ENCODE measurements at regions not wholly inside any gene's neighbourhood (a gene's known extent, or its start where the extent isn't known, plus 50 kb on each side); places are given as distances from the start of the nearest gene placed in this dataset.

DNA sequence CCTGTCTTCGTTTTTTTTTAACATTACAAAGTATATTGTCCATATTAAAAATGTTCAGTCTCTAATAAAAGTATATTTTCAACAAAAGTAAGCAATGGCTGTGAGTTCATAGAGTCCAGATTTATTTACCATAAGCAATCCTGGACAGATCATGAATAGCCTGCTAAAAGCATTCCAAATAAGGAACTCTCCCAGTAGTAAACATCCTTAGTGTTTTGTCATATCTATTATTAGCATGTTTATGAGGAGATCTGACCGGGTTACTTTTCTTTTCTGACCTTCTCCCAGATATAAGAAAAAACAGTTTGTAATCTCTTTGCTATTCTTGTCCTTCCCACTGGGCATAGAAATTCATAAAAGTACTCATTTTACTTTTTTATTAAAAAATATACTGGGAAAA, 403.9 kb upstream of the ANO3 start:
- no peak overlapping the region for H3K27ac ChIP-seq
- no peaks in the 10 kb centered on the region for H3K4me1 ChIP-seq
- H3K27me3 ChIP-seq = no peaks in the 10 kb centered on the region
- H3K4me3 ChIP-seq = no peak overlapping the region
- no peak overlapping the region for H3K4me2 ChIP-seq
- no peak for TF ChIP-seq Cebpa-rat (IDR thresholded peaks at IDR 0.05)
- H4K20me1 ChIP-seq = no peaks in the 10 kb centered on the region
- no peaks in the 10 kb centered on the region for H3K36me3 ChIP-seq
- H3K9ac ChIP-seq = no peak overlapping the region
- H3K9me3 ChIP-seq (replicated peaks in 1 of 11) = peaks cover 5 to 13% (median 7%) of the 10 kb centered on the region in 11 experiments; a peak in 19 of 22 replicates

DNA sequence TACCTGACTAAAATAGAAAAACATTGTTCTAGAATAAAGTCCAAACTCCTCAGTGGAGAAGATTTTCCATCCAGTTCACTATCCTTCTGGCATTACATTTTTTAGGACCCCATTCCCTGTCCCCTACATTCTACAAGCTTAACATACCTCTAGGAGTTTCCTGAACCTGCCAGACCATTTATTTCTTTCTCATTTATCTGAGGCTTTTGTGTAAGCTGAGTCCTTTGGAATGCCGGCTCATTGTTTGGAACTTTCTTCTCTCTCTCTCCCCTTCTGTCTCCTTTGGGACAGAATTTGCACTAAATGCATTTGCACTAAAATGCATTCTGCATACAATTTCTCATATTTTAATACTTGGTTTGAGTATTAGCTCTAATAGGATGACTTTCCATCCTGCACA, 393.0 kb upstream of the ANO3 start:
- Histone ChIP-seq H3K9me3 (replicated peaks in 1 of 11) (peaks cover 0 to 7% (median 0%) of the 10 kb centered on the region in 11 experiments; a peak in 3 of 22 replicates), H3K4me2 (no peak overlapping the region), H3K4me3 (no peak overlapping the region), H3K27me3 (no peaks in the 10 kb centered on the region), H3K27ac (no peak overlapping the region), H4K20me1 (no peaks in the 10 kb centered on the region; a peak in 1 of 22 replicates), H3K9ac (no peak overlapping the region), H3K4me1 (no peaks in the 10 kb centered on the region), H3K36me3 (no peaks in the 10 kb centered on the region)
- no peak for TF ChIP-seq Cebpa-rat (IDR thresholded peaks at IDR 0.05)

DNA sequence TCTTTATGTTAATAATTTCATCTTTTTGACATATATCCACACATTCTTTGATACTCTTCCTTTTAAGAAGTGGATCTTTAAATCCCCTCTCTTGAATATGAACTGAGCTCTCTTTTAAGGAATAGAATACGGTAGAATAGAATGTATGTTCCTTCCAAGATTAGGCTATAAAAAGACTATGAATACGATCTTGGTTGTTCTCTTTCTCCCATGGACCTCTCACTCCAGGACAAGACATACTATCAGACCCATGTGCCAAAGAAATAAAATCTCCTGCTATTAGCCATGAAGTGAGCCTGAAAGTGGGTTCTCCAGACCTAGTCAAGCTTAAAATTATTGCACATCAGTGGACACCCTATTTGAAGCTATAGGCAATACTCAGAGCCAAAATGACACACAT, 392.2 kb upstream of the ANO3 start:
- Histone ChIP-seq H4K20me1 (no peaks in the 10 kb centered on the region; a peak in 1 of 22 replicates), H3K27me3 (no peaks in the 10 kb centered on the region), H3K36me3 (no peaks in the 10 kb centered on the region), H3K9me3 (replicated peaks in 1 of 11) (peaks cover 0 to 9% (median 0%) of the 10 kb centered on the region in 11 experiments; a peak in 4 of 22 replicates), H3K4me1 (no peaks in the 10 kb centered on the region), H3K27ac (no peak overlapping the region), H3K4me2 (no peak overlapping the region), H3K4me3 (no peak overlapping the region), H3K9ac (no peak overlapping the region)
- TF ChIP-seq Cebpa-rat (IDR thresholded peaks at IDR 0.05) = no peak

DNA sequence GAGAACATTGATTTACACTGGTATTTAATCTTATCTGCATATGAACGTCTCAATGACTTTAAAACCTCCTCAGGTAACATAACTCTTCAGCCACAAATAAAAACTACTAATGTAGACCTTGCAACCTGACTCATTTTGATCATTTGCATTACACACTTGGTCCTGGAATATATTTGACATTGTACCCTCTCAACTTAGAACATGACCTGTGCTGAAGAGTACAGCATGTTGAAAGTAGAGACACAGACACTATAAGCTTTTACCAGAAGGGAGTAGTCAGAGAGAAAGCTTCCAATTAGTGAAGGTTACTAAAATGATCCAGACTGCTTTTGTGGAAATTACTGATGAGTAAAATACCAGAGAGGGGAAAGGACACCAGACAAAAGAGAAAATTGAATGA, 390.6 kb upstream of the ANO3 start:
- no peaks in the 10 kb centered on the region for H3K27me3 ChIP-seq

DNA sequence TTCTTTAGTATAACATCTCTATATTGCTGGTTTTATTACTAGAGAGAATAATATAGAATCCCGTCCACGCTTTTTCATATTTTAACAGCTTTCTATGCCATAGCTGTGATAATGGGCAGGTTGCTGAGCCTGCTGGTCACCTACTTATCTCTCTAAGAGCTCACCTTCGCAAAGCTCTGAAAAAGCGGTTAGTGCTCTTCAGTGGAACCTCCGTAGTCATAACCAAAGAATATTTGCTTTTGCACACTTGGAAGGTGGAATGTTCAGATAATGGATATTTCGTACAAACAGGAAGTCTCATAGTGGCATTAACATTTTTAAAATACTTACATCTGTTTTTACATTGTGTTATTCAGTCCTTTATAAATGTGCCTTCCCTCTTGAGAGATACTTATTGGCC, 388.9 kb upstream of the ANO3 start:
- Histone ChIP-seq H3K4me3 (no peak overlapping the region), H3K27ac (no peak overlapping the region), H4K20me1 (no peaks in the 10 kb centered on the region; a peak in 1 of 22 replicates), H3K9ac (no peak overlapping the region), H3K36me3 (no peaks in the 10 kb centered on the region), H3K9me3 (replicated peaks in 1 of 11) (peaks cover 0 to 9% (median 0%) of the 10 kb centered on the region in 11 experiments; a peak in 4 of 22 replicates), H3K27me3 (no peaks in the 10 kb centered on the region), H3K4me2 (no peak overlapping the region), H3K4me1 (no peaks in the 10 kb centered on the region)
- no peak for TF ChIP-seq Cebpa-rat (IDR thresholded peaks at IDR 0.05)

More for the DNA sequence above, 390.6 kb upstream of the ANO3 start:
- no peak overlapping the region for H3K4me3 ChIP-seq
- no peak for TF ChIP-seq Cebpa-rat (IDR thresholded peaks at IDR 0.05)
- no peaks in the 10 kb centered on the region for H3K4me1 ChIP-seq
- no peaks in the 10 kb centered on the region for H3K36me3 ChIP-seq
- no peak overlapping the region for H3K27ac ChIP-seq
- no peak overlapping the region for H3K4me2 ChIP-seq
- no peak overlapping the region for H3K9ac ChIP-seq
- H4K20me1 ChIP-seq = no peaks in the 10 kb centered on the region; a peak in 1 of 22 replicates
- peaks cover 0 to 9% (median 0%) of the 10 kb centered on the region in 11 experiments; a peak in 4 of 22 replicates for H3K9me3 ChIP-seq (replicated peaks in 1 of 11)

DNA sequence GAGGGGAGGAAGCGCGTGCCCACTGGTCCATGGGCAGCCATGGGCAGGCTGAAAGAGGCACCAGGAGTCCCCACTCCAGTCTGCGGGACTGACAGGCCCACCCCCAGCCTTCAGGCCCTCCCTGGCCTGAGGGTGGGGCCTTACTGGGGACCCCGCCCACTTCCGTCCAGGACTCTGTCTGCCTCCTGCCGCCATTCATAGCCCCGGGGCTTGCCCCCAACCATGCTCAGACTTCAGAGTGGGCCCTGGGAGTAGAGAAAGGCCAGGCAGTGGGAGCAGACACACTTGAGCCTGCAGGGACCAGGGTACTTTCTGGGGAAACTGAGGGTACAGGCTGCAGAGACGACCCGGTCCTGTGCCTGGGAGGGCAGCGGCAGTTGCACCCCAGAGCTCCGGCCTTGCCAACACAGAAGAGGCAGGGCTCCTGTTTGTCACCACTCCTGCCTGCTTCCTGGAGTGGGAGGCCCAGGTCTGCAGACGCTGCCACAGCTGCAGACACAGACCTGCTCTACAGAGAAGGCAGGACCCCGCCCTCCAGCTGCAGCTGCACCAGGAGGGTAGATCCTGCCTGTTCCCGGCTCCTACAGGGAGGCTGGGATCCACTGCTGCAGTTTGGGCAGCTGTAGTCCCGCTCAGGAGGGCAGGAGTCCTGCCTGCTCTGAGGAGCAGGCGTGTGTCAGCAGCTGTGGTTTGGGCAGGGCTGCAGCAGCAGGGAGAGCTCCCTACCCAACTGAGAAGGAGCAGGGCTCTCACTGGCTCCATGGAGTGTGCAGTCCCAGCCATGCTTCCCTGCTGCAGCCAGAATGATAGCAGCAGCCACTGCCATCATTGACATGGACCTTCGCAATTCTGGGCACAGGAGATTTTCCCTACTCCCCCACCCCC, 387.9 kb upstream of the ANO3 start:
- H3K4me3 ChIP-seq = no peak overlapping the region
- H3K4me1 ChIP-seq = no peaks in the 10 kb centered on the region
- no peak overlapping the region for H3K4me2 ChIP-seq
- H3K36me3 ChIP-seq = no peaks in the 10 kb centered on the region
- no peak overlapping the region for H3K27ac ChIP-seq
- TF ChIP-seq Cebpa-rat (IDR thresholded peaks at IDR 0.05) = no peak
- H3K9me3 ChIP-seq (replicated peaks in 1 of 11) = peaks cover 0 to 9% (median 0%) of the 10 kb centered on the region in 11 experiments; a peak in 4 of 22 replicates
- H3K27me3 ChIP-seq = no peaks in the 10 kb centered on the region
- H4K20me1 ChIP-seq = no peaks in the 10 kb centered on the region; a peak in 1 of 22 replicates
- H3K9ac ChIP-seq = no peak overlapping the region

DNA sequence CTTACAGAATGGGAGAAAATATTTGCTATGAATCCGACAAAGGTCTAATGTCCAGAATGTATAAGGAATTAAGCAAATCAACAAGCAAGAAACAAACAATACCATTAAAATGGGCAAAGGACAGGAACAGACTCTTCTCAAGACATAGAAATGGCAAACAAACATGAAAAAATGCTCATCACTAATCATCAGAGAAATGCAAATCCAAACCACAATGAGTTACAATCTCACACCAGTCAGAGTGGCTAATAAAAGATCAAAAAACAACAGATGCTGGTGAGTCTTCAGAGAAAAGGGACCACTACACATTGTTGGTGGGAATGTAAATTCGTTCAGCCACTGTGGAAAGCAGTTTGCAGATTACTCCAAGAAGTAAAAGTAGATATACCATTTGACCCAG, 382.0 kb upstream of the ANO3 start:
- Histone ChIP-seq H3K9ac (no peak overlapping the region), H3K4me1 (0 out of 20 replicates have a peak, but pooled peaks cover 0 to 4% (median 0%) of the 10 kb centered on the region in 10 experiments), H4K20me1 (no peaks in the 10 kb centered on the region), H3K9me3 (replicated peaks in 1 of 11) (no peaks in the 10 kb centered on the region), H3K4me3 (no peak overlapping the region), H3K36me3 (no peaks in the 10 kb centered on the region), H3K27me3 (no peaks in the 10 kb centered on the region), H3K27ac (no peak overlapping the region), H3K4me2 (no peak overlapping the region)
- no peak for TF ChIP-seq Cebpa-rat (IDR thresholded peaks at IDR 0.05)

DNA sequence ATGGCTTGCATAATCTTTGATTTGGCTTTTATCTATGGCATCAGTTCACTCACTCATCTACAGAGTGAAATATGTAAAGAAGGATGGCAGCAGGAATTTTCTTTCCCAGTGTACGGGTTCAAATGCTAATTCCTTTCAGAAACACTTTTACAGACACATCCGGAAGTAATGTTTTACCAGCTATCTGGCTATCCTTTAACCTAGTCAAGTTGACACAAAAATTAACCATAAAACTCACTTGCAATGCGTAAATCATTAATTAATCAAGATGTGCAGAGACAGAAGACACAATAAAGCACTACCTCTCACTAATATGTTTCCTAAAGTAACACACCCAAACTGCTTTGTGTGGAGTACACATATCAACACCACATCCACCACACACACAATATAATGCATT, 378.9 kb upstream of the ANO3 start:
- H3K27ac ChIP-seq = no peak overlapping the region
- no peaks in the 10 kb centered on the region for H3K9me3 ChIP-seq (replicated peaks in 1 of 11)
- no peak overlapping the region for H3K4me3 ChIP-seq
- H3K9ac ChIP-seq = no peak overlapping the region
- no peaks in the 10 kb centered on the region for H3K27me3 ChIP-seq
- no peaks in the 10 kb centered on the region; a peak in 1 of 22 replicates for H4K20me1 ChIP-seq
- TF ChIP-seq Cebpa-rat (IDR thresholded peaks at IDR 0.05) = no peak
- no peaks in the 10 kb centered on the region for H3K36me3 ChIP-seq
- 0 out of 20 replicates have a peak, but pooled peaks cover 0 to 4% (median 0%) of the 10 kb centered on the region in 10 experiments for H3K4me1 ChIP-seq
- H3K4me2 ChIP-seq = no peak overlapping the region

DNA sequence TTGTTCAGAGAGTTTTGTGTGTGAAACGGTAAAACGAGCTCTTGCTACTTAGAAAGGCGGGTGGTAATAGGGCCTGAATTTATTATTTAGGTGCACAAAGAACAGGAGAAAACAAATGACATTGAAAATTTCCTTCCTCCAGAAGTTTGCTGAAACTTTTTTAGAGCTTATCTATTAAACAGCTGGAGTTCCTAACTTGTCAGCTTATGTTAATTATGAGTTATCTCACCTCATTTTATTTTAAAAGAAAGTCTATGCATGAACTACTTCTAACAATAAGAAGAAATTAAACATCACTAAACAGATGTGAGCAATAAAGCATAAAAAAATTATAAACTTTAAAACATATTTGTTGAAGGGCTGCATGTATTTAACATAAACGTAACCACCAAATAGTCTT, 373.9 kb upstream of the ANO3 start:
- no peaks in the 10 kb centered on the region for H3K36me3 ChIP-seq
- 0 out of 20 replicates have a peak, but pooled peaks cover 0 to 4% (median 0%) of the 10 kb centered on the region in 10 experiments for H3K4me1 ChIP-seq
- H3K27ac ChIP-seq = no peak overlapping the region
- H3K4me3 ChIP-seq = no peak overlapping the region
- no peak for TF ChIP-seq Cebpa-rat (IDR thresholded peaks at IDR 0.05)
- H3K27me3 ChIP-seq = no peaks in the 10 kb centered on the region
- no peaks in the 10 kb centered on the region for H3K9me3 ChIP-seq (replicated peaks in 1 of 11)
- H4K20me1 ChIP-seq = no peaks in the 10 kb centered on the region; a peak in 1 of 22 replicates
- no peak overlapping the region for H3K4me2 ChIP-seq
- H3K9ac ChIP-seq = no peak overlapping the region

DNA sequence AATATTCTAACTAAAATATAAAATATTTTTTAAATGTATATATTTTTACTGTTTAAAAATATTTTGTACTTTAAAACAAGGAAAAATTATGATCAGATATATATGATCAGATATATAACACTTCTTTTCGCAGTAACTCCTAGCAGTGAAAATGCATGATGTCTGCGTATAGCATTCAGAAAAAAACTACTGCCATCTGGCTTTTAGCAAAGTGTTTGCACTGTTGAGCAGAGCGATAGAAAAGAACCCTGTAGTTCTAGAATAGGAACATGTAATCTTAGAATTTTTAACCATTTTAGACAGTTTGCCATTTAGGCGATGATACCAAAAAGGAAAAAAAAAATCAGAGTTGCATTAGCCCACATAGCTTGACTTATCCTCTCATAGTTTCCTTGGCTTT, 370.4 kb upstream of the ANO3 start:
- Histone ChIP-seq H3K9ac (no peak overlapping the region), H4K20me1 (no peaks in the 10 kb centered on the region; a peak in 1 of 22 replicates), H3K4me2 (no peak overlapping the region), H3K27ac (no peak overlapping the region), H3K9me3 (replicated peaks in 1 of 11) (no peaks in the 10 kb centered on the region), H3K27me3 (no peaks in the 10 kb centered on the region), H3K36me3 (no peaks in the 10 kb centered on the region), H3K4me3 (no peak overlapping the region), H3K4me1 (no peaks in the 10 kb centered on the region)
- TF ChIP-seq Cebpa-rat (IDR thresholded peaks at IDR 0.05) = no peak

Measured in BLaER1 treated with 17β-estradiol and CSF1 and Interleukin-3, amounts not matched to agents 10 nM and 100 nM (cell line).